D341Med (cell line): ENCODE measurements at regions not wholly inside any gene's neighbourhood (a gene's known extent, or its start where the extent isn't known, plus 50 kb on each side); places are given as distances from the start of the nearest gene placed in this dataset.
A peak's percentile ranks its signal among the peaks of the same experiment; 100 is the strongest.

Experiments
- DNase-seq: peaks from one replicate; pipeline ENCODE4 v3.0.0; 2012; ENCODE audit warnings: low spot score

DNA sequence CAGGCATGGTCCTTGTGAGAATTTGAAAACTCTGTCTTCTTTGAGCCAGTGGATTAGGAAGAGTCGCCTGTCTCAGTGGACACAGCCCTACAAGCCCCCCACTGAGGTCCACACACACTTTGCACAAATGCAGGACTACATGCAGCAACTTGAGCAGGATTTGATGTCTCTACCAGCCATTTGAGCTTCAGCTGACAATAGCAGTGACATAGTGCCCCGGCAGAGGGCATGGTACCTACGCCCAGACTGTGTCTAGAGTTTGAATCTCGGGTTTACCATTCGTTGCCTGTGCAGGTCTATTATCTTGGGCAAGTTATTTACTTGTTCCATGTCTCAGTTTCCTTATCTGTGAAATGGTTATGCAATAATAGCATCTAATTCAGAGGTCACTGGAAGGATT is 580.1 kb downstream of the TFAP2B start:
- DNase-seq = peak; percentile 49

- no peak for DNase-seq
Measured at GRCh38 chr6:51410453-51410852, 591.8 kb downstream of the TFAP2B start.

DNA sequence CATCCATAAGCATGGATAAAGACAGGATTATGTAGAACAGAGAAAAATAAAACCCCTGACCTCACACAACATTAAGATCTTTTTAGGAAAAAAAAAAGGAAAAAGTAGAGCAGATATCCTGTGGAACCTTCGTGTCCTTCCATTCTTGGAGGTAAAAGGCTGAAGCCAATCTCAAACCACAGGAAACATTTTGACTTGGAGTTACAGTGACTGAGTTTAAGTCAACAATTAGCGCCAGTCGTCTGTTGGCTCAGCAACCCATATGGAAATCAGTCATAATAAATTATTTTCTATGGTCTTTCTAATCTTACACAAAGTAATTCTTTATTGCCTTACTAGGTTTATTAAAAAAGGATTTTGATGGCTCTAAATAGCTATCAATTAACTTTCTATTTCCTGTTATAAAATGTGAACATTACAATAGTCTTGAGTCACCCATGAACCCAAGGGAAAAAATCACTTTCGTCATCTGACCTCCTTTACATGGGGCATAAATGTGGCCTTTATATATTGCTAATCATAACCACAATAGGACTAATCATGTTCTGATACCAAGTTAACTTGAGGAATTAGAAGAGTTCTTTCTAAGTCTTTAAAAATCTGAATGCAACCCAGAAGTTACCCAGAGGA is 592.9 kb downstream of the TFAP2B start:
- DNase-seq = no peak

GRCh38 chr6:51414361-51414760 is 595.7 kb downstream of the TFAP2B start:
- DNase-seq = no peak

DNA sequence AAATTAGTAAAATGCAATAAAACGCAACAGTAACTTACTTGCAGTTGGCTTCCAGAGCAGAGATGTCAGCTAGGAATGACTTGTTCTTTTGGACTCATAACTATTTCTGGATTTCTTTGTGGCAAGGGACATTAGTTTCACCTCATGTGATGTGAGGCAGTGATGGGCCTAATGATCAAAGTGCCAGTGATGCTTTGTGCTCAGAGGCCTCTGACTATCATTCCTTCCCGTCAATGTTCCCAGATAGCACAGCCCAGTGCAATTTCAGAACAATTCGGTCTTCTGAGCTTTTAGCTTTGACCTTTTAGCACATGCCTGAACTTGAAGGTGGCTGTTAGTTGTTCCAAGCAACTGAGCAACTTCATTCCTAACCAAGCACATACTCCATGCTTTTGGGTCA is 596.8 kb downstream of the TFAP2B start:
- no peak for DNase-seq

DNA sequence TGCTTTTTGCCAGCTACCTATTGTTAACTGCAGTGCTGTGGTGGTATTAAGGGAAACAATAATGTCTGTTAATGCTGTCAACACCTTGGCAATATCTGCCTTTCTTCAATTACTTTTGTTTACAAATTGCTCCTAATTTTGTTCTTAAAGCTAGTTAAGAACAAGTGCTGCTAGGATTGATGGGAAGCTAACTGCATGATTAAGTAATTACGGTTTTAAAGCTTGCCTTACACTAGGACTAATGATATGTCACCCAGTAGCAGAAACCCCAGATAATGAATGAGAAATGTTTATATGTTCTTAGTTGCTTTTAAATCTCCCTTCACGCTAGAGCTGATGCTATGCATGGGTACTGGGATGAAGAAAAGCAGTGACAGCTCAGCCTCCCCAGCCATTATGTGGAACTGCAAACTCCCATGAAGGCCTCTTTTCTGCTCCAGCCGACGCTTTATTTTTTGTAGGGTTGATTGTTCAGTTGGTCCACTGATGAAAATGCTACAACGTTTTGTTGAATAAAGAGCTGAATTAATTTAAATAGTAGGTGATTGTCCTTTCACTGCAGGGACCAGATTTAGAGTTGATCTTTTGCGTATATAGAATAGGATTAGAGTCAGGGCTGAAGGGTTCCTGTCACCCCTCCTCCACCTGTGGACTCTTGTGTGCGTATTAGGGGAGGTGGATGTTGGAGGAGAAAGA is 610.5 kb downstream of the TFAP2B start:
- DNase-seq = no peak

- DNase-seq = no peak
Measured at GRCh38 chr6:51430589-51430988, 611.9 kb downstream of the TFAP2B start.

GRCh38 chr6:51432481-51432880 is 613.8 kb downstream of the TFAP2B start:
- no peak for DNase-seq

GRCh38 chr6:51450248-51450957 is 631.7 kb downstream of the TFAP2B start:
- DNase-seq = no peak

- no peak for DNase-seq
Measured at GRCh38 chr6:51450958-51451357, 632.3 kb downstream of the TFAP2B start.

DNA sequence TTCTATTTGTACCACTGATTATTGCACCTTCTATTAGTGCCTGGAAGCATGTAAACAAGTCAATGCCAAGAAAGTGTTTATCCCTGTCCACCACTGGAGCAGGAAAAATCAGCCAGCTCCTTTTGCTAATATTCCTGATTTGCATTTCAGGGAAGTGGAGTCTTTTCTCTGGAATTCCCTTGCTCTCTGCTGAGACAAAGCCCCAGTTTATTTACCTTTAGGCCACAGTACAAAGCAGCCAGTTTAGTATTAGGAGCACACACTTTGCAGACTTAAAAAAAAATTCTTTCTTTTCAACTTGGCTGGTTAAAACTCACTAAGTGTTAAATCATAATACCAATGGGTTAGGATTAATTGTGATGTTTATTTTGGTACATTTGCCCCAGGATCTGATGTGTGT is 631.1 kb downstream of the PKHD1 start:
- DNase-seq = no peak

GRCh38 chr6:51459958-51460357 is 627.5 kb downstream of the PKHD1 start:
- no peak for DNase-seq

GRCh38 chr6:51462896-51463295 is 624.5 kb downstream of the PKHD1 start:
- DNase-seq = no peak

GRCh38 chr6:51463321-51463720 is 624.1 kb downstream of the PKHD1 start:
- no peak for DNase-seq

- no peak for DNase-seq
Measured at GRCh38 chr6:51464956-51465355, 622.5 kb downstream of the PKHD1 start.

- DNase-seq = peak; percentile 75
Measured at GRCh38 chr6:51466427-51466826, 621.0 kb downstream of the PKHD1 start.

GRCh38 chr6:51467231-51467952 is 620.0 kb downstream of the PKHD1 start:
- peak; percentile 30 for DNase-seq

DNA sequence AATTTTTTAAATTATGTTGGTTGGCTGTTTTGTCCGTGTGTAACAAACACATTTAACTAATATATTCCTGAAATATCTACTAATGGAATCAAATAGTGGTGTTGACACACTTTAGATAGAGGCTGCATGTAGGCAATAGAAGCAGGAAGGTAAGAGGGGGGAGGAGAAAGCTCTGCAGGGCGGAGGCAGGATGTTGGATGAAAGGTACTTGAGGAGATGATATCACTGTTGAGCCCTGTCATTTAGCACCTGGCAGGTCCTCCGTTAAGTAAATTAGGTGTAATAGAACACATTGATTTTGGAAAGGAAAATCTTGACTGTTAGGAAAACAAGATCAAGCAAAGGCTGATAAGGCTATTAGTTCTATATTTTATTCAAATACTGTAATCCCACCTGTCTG is 618.7 kb downstream of the PKHD1 start:
- DNase-seq = no peak

- no peak for DNase-seq
Measured at GRCh38 chr6:51472745-51473487, 614.5 kb downstream of the PKHD1 start.

DNA sequence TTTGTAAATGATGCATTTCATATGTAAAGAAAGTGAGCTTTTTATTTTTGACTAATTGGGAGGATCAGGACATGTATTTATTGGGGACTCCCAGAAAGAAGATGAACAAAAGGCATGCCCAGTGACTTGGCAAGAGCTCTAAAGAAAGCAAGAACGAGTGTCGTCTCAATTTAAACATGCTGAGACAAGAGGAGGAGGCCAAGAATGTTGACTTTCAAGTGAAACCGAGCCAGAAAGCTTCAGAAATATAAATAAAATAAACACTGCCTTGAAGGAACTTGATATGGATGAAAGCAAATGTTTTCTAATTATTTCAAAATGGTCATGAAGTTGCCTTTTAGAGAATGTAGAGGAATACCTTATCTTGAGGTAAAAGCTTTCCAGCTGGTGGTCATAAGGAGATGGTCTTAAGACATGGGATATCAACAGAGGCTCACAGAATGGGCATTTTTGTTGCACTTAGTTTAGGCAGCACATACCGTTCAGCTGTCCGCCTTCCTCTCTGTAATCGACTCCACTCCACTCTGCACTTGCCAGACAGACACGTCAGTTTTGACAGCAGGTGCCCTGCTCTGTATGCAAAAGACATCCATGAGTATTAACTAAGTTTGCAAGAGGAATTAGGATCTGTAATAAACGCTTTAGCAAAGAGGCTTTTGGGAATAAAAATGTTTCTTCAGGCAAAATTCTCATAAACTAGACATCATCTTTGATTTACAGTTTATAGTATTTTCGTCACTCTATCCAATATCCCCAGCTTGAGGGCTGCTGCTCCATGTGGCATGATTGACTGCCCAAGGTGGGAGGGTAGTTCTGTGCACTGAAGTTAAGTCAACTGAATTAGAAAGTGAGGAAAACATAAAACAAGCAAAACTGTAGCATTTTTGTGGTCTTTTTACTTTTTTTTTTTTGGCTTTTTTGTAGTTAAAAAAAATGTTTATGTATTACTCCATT is 613.1 kb downstream of the PKHD1 start:
- no peak for DNase-seq
